ENCODE measurements at regions not wholly inside any gene's neighbourhood (a gene's known extent, or its start where the extent isn't known, plus 50 kb on each side); places are given as distances from the start of the nearest gene placed in this dataset.

DNA sequence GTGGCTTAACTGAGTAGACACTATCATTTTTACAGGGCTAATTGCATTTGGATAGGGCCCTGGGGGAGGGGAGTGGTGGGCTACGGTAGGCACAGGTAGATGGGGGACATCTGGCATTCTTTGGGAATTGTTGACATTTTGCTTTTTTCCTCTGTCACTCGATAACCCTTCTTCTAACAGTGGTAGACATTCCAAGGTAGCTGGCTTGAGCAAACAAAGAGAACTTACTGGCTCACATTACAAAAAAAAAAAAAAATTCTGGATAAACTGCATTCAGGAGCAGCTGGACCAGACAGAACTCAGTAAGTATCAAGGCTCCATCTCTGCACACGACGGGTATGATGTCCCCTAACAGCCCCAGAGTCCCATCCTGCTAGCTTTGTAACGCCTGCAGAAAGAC, 585.2 kb downstream of the ZNF608 start:
- H3K27ac Mint-ChIP-seq: peak overlapping the region; percentile 84
- H3K36me3 Mint-ChIP-seq (ENCODE audit: insufficient read depth): peaks cover 1% of the 10 kb centered on the region
- peaks cover 7% of the 10 kb centered on the region for H3K9me3 Mint-ChIP-seq (ENCODE audit: low read depth)
- H3K27me3 Mint-ChIP-seq: no peaks in the 10 kb centered on the region
- TF ChIP-seq, protein P1, sequence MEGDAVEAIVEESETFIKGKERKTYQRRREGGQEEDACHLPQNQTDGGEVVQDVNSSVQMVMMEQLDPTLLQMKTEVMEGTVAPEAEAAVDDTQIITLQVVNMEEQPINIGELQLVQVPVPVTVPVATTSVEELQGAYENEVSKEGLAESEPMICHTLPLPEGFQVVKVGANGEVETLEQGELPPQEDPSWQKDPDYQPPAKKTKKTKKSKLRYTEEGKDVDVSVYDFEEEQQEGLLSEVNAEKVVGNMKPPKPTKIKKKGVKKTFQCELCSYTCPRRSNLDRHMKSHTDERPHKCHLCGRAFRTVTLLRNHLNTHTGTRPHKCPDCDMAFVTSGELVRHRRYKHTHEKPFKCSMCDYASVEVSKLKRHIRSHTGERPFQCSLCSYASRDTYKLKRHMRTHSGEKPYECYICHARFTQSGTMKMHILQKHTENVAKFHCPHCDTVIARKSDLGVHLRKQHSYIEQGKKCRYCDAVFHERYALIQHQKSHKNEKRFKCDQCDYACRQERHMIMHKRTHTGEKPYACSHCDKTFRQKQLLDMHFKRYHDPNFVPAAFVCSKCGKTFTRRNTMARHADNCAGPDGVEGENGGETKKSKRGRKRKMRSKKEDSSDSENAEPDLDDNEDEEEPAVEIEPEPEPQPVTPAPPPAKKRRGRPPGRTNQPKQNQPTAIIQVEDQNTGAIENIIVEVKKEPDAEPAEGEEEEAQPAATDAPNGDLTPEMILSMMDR (IDR thresholded peaks at IDR 0.05; ENCODE audit: unreplicated experiment): no peak
- peaks cover 29% of the 10 kb centered on the region for H3K4me1 Mint-ChIP-seq (ENCODE audit: low read depth)
- H3K4me3 Mint-ChIP-seq (ENCODE audit: low read depth): no peak overlapping the region
- no peak for DNase-seq (ENCODE audit: low spot score, unreplicated experiment)

- Mint-ChIP-seq H3K9me3 (ENCODE audit: low read depth) (peaks cover 14% of the 10 kb centered on the region), H3K4me3 (ENCODE audit: low read depth) (no peak overlapping the region), H3K27ac (no peak overlapping the region), H3K36me3 (ENCODE audit: insufficient read depth) (peaks cover 4% of the 10 kb centered on the region), H3K27me3 (no peaks in the 10 kb centered on the region), H3K4me1 (ENCODE audit: low read depth) (peaks cover 29% of the 10 kb centered on the region)
- TF ChIP-seq, protein P1 (IDR thresholded peaks at IDR 0.05; ENCODE audit: unreplicated experiment): no peak
- DNase-seq (ENCODE audit: low spot score, unreplicated experiment): no peak
Observed at GRCh38 chr5:124160265-124160664, 586.2 kb downstream of the ZNF608 start.

GRCh38 chr5:124157320-124157719, 589.1 kb downstream of the ZNF608 start:
- H3K9me3 Mint-ChIP-seq (ENCODE audit: low read depth): peaks cover 32% of the 10 kb centered on the region
- no peak overlapping the region for H3K27ac Mint-ChIP-seq
- no peaks in the 10 kb centered on the region for H3K27me3 Mint-ChIP-seq
- TF ChIP-seq, protein P1 (IDR thresholded peaks at IDR 0.05; ENCODE audit: unreplicated experiment): no peak
- H3K4me3 Mint-ChIP-seq (ENCODE audit: low read depth): no peak overlapping the region
- no peak for DNase-seq (ENCODE audit: low spot score, unreplicated experiment)
- H3K36me3 Mint-ChIP-seq (ENCODE audit: insufficient read depth): peaks cover 7% of the 10 kb centered on the region
- H3K4me1 Mint-ChIP-seq (ENCODE audit: low read depth): peaks cover 21% of the 10 kb centered on the region

DNA sequence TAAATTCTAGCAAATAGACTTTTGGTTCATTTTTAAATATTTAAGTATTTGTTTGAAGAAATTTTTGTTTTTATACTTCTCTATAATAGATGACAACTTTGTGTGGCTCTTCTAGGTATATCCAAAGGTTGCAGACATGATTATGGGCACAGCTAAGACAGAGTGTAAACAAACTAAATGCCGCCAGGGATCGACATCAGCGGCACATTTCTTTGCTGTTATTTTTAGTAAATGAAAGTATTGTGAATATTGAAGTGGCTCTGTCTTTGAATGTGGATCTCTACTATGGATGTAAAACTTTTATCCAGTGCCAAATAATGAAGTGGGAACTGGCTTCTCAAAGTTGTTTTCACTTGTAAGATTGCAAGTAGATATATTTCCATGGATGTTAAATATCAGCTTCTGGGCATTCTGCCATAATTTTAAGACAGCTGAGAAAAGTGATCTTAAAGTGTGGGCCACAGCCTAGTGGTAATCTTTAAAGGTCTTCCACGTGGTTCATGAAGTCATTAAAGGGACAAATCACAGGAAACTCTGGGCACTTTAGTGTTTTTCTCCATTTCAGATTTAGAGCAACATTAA, 589.9 kb downstream of the ZNF608 start:
- peaks cover 14% of the 10 kb centered on the region for H3K4me1 Mint-ChIP-seq (ENCODE audit: low read depth)
- H3K9me3 Mint-ChIP-seq (ENCODE audit: low read depth): peaks cover 35% of the 10 kb centered on the region
- H3K27ac Mint-ChIP-seq: no peak overlapping the region
- DNase-seq (ENCODE audit: low spot score, unreplicated experiment): no peak
- TF ChIP-seq, protein P1 (IDR thresholded peaks at IDR 0.05; ENCODE audit: unreplicated experiment): no peak
- H3K27me3 Mint-ChIP-seq: no peaks in the 10 kb centered on the region
- peaks cover 7% of the 10 kb centered on the region for H3K36me3 Mint-ChIP-seq (ENCODE audit: insufficient read depth)
- no peak overlapping the region for H3K4me3 Mint-ChIP-seq (ENCODE audit: low read depth)

DNA sequence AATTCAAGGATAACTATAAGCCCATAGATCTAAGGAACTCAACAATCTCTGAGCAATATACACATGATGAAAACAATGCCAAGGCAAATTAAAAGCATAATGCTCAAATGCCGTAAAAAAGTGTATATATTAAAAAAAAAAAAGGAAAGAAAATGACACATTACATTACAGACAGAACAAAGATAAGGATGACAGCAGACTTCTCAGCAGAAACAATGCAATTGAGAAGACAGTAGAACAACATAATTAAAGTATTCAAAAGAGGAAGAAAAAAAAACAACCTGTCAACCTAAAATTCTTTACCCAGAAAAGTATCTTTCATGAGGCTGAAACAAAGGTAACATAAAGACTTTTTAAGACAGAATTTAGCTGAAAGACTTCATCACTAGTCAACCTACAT, 591.7 kb downstream of the ZNF608 start:
- Mint-ChIP-seq H3K4me1 (ENCODE audit: low read depth) (peaks cover 3% of the 10 kb centered on the region), H3K27ac (no peak overlapping the region), H3K4me3 (ENCODE audit: low read depth) (no peak overlapping the region), H3K36me3 (ENCODE audit: insufficient read depth) (peaks cover 16% of the 10 kb centered on the region), H3K9me3 (ENCODE audit: low read depth) (peaks cover 50% of the 10 kb centered on the region), H3K27me3 (no peaks in the 10 kb centered on the region)
- DNase-seq (ENCODE audit: low spot score, unreplicated experiment): no peak
- TF ChIP-seq, protein P1 (IDR thresholded peaks at IDR 0.05; ENCODE audit: unreplicated experiment): no peak
